GM21528 (cell line): ENCODE measurements at regions not wholly inside any gene's neighbourhood (a gene's known extent, or its start where the extent isn't known, plus 50 kb on each side); places are given as distances from the start of the nearest gene placed in this dataset.

ENCODE experiments used
- ATAC-seq: cut with Tn5 transposase; IDR thresholded peaks from one replicate; pipeline ENCODE4 v1.9.1; 2021; ENCODE audit warnings: mild to moderate bottlenecking, moderate library complexity; ENCODE audit not compliant: unreplicated experiment, low FRiP score

- ATAC-seq, result peak; percentile 75
Observed at GRCh38 chr17:72510351-72511016, 389.7 kb downstream of the SOX9 start.

- ATAC-seq, result no peak
Observed at GRCh38 chr17:72511242-72511641, 390.4 kb downstream of the SOX9 start.

GRCh38 chr17:72511874-72512273, 391.1 kb downstream of the SOX9 start:
- ATAC-seq, result no peak

- no peak for ATAC-seq
Observed at GRCh38 chr17:72512649-72513556, 392.1 kb downstream of the SOX9 start.

GRCh38 chr17:72514321-72514861, 393.6 kb downstream of the SOX9 start:
- no peak for ATAC-seq

- no peak for ATAC-seq
Observed at GRCh38 chr17:72514891-72515290, 394.1 kb downstream of the SOX9 start.

- ATAC-seq, result no peak
Observed at GRCh38 chr17:72515291-72516065, 394.7 kb downstream of the SOX9 start.

- no peak for ATAC-seq
Observed at GRCh38 chr17:72516772-72517399, 396.1 kb downstream of the SOX9 start.

- ATAC-seq, result no peak
Observed at GRCh38 chr17:72517413-72518158, 396.8 kb downstream of the SOX9 start.

GRCh38 chr17:72518159-72518732, 397.4 kb downstream of the SOX9 start:
- no peak for ATAC-seq

- ATAC-seq, result no peak
Observed at GRCh38 chr17:72518753-72519597, 398.2 kb downstream of the SOX9 start.

- no peak for ATAC-seq
Observed at GRCh38 chr17:72519598-72519936, 398.7 kb downstream of the SOX9 start.

- ATAC-seq, result no peak
Observed at GRCh38 chr17:72520665-72521303, 400.0 kb downstream of the SOX9 start.

GRCh38 chr17:72523491-72523890, 402.7 kb downstream of the SOX9 start:
- ATAC-seq, result no peak

GRCh38 chr17:72525225-72526015, 404.6 kb downstream of the SOX9 start:
- no peak for ATAC-seq

GRCh38 chr17:72526769-72527168, 405.9 kb downstream of the SOX9 start:
- ATAC-seq, result no peak

- ATAC-seq, result no peak
Observed at GRCh38 chr17:72527789-72528188, 407.0 kb downstream of the SOX9 start.
